Upper lobe of left lung (tissue), 4 donors: ENCODE measurements at regions not wholly inside any gene's neighbourhood (a gene's known extent, or its start where the extent isn't known, plus 50 kb on each side); places are given as distances from the start of the nearest gene placed in this dataset.

Source experiments
- CTCF ChIP-seq, 6 experiments: fragments of 450-650 bp in 4 of 6; fragments of 200-600 bp in 2 of 6; sonication (generic) in 2 of 6; IDR thresholded peaks; one replicate each; pipeline ENCODE4 v1.5.1; 2016 to 2019; ENCODE audit warnings: antibody characterized with exemption in 6 of 6
- EP300 ChIP-seq, 4 donors: sonication (generic); formaldehyde crosslinking; IDR thresholded peaks; one replicate each; pipeline ENCODE4 v1.5.1; 2017; ENCODE audit warnings: antibody characterized with exemption in 4 of 4, control low read depth in 2 of 4
- POLR2A ChIP-seq, 4 donors: fragments of 450-650 bp; IDR thresholded peaks; one replicate each; pipeline ENCODE4 v1.5.1; 2016 to 2017; ENCODE audit warnings: antibody characterized with exemption in 4 of 4, mild to moderate bottlenecking in 2 of 4
- POLR2AphosphoS5 ChIP-seq, 2 donors: sonication (generic); formaldehyde crosslinking; IDR thresholded peaks; one replicate each; pipeline ENCODE4 v1.5.1; 2017; ENCODE audit warnings: antibody characterized with exemption in 2 of 2

- TF ChIP-seq CTCF (IDR thresholded peaks at IDR 0.05) = no peak
- no peak for TF ChIP-seq EP300 (IDR thresholded peaks at IDR 0.05)
- no peak for TF ChIP-seq POLR2A (IDR thresholded peaks at IDR 0.05)
- TF ChIP-seq POLR2AphosphoS5 (IDR thresholded peaks at IDR 0.05) = no peak
These were observed 184.6 kb upstream of the TPK1 start for GRCh38 chr7:145020454-145020853.
